GM19099 (cell line): ENCODE measurements at regions not wholly inside any gene's neighbourhood (a gene's known extent, or its start where the extent isn't known, plus 50 kb on each side); places are given as distances from the start of the nearest gene placed in this dataset.

Experiments used
- POLR2A ChIP-seq: IDR thresholded peaks from 3 replicates; pipeline ENCODE4 v1.6.1; 2011; ENCODE audit warnings: low read depth; ENCODE audit not compliant: insufficient read length; ENCODE audit errors: extremely low read depth

GRCh38 chr5:35305336-35306020 is 75.2 kb upstream of the PRLR start:
- no peak for TF ChIP-seq POLR2A

GRCh38 chr5:35304291-35304690 is 74.0 kb upstream of the PRLR start:
- no peak for TF ChIP-seq POLR2A

- TF ChIP-seq POLR2A, result peak; percentile 25
These were observed 72.9 kb upstream of the PRLR start for GRCh38 chr5:35303152-35303551.

GRCh38 chr5:35302544-35302943 is 72.3 kb upstream of the PRLR start:
- TF ChIP-seq POLR2A, result no peak

- no peak for TF ChIP-seq POLR2A
These were observed 67.5 kb upstream of the PRLR start for GRCh38 chr5:35297755-35298154.

GRCh38 chr5:35294976-35295375 is 64.7 kb upstream of the PRLR start:
- no peak for TF ChIP-seq POLR2A

- TF ChIP-seq POLR2A, result no peak
These were observed 63.7 kb upstream of the PRLR start for GRCh38 chr5:35294017-35294416.

- no peak for TF ChIP-seq POLR2A
These were observed 55.1 kb upstream of the PRLR start for GRCh38 chr5:35285435-35285834.

- TF ChIP-seq POLR2A, result no peak
These were observed 54.7 kb upstream of the PRLR start for GRCh38 chr5:35285011-35285410.

GRCh38 chr5:35284364-35284763 is 54.1 kb upstream of the PRLR start:
- TF ChIP-seq POLR2A, result no peak

- TF ChIP-seq POLR2A, result no peak
These were observed 52.5 kb upstream of the PRLR start for GRCh38 chr5:35282810-35283209.

- no peak for TF ChIP-seq POLR2A
These were observed 51.3 kb upstream of the PRLR start for GRCh38 chr5:35281613-35282012.
